Endodermal cell (in vitro differentiated cells): ENCODE measurements at regions not wholly inside any gene's neighbourhood (a gene's known extent, or its start where the extent isn't known, plus 50 kb on each side); places are given as distances from the start of the nearest gene placed in this dataset.
"Not testable (repeated sequence)": the region's sequence is repeated elsewhere in the genome, so short reads cannot be mapped to it uniquely, and the experiment has no call there.

Source experiments
- DNase-seq: peaks from one replicate; pipeline ENCODE4 v3.0.0-alpha.2; 2017
- H3K27ac ChIP-seq: 2 replicates; pipeline ENCODE4 v1.5.1; 2013; ENCODE audit warnings: mild to moderate bottlenecking, low read depth, low read length, moderate library complexity
- H3K27me3 ChIP-seq: 2 replicates; pipeline ENCODE4 v1.6.1; 2013; ENCODE audit warnings: mild to moderate bottlenecking, low read length, moderate library complexity; ENCODE audit not compliant: insufficient read depth, control insufficient read depth, poor library complexity, severe bottlenecking
- H3K36me3 ChIP-seq: 2 replicates; pipeline ENCODE4 v1.7.0; 2013; ENCODE audit warnings: mild to moderate bottlenecking, low read length, moderate library complexity; ENCODE audit not compliant: control insufficient read depth, insufficient read depth
- H3K4me1 ChIP-seq: one replicate; pipeline ENCODE4 v1.7.0; 2013; ENCODE audit warnings: low read length; ENCODE audit not compliant: control insufficient read depth, insufficient read depth
- H3K4me3 ChIP-seq: 2 replicates; pipeline ENCODE4 v1.5.1; 2013; ENCODE audit warnings: mild to moderate bottlenecking, low read length, moderate library complexity
- H3K9ac ChIP-seq: 2 replicates; pipeline ENCODE4 v1.6.1; 2013; ENCODE audit warnings: mild to moderate bottlenecking, low read length, moderate library complexity; ENCODE audit not compliant: poor library complexity, severe bottlenecking; ENCODE audit errors: extremely low read depth
- H3K9me3 ChIP-seq: 2 replicates; pipeline ENCODE4 v1.6.1; 2013; ENCODE audit warnings: mild to moderate bottlenecking, low read length, moderate library complexity; ENCODE audit not compliant: control insufficient read depth
- H3K27ac Mint-ChIP-seq: 2 replicates; pipeline ENCODE4 v1.8.0; 2020; ENCODE audit warnings: mixed read lengths
- H3K27me3 Mint-ChIP-seq: 2 replicates; pipeline ENCODE4 v1.8.0; 2021; ENCODE audit warnings: mild to moderate bottlenecking, mixed read lengths; ENCODE audit not compliant: insufficient read depth
- H3K36me3 Mint-ChIP-seq: 2 replicates; pipeline ENCODE4 v1.8.0; 2020; ENCODE audit warnings: low read depth, mixed read lengths
- H3K4me1 Mint-ChIP-seq: 2 replicates; pipeline ENCODE4 v1.8.0; 2020; ENCODE audit warnings: mixed read lengths
- H3K4me3 Mint-ChIP-seq: 2 replicates; pipeline ENCODE4 v1.8.0; 2020; ENCODE audit warnings: mild to moderate bottlenecking, moderate library complexity, mixed read lengths
- H3K9me3 Mint-ChIP-seq: 2 replicates; pipeline ENCODE4 v1.8.0; 2020; ENCODE audit warnings: mild to moderate bottlenecking, mixed read lengths
- whole genome bisulfite sequencing, 2 experiments: methylation state at CpG; one replicate each; pipeline versions ENCODE4 v1.1.5 to v1.1.7; 2013; ENCODE audit warnings: missing lambda C conversion rate in 2 of 2, mixed read lengths in 1 of 2; ENCODE audit not compliant: insufficient coverage in 1 of 2, insufficient read length in 1 of 2; 5-methylcytosine and 5-hydroxymethylcytosine counted together
- TF ChIP-seq, protein P1 (sequence below): fragments of 200-600 bp; sonication (generic); conservative IDR thresholded peaks from 2 replicates; pipeline ENCODE4 v1.5.0; 2021; ENCODE audit warnings: antibody characterized with exemption, mild to moderate bottlenecking

DNA sequence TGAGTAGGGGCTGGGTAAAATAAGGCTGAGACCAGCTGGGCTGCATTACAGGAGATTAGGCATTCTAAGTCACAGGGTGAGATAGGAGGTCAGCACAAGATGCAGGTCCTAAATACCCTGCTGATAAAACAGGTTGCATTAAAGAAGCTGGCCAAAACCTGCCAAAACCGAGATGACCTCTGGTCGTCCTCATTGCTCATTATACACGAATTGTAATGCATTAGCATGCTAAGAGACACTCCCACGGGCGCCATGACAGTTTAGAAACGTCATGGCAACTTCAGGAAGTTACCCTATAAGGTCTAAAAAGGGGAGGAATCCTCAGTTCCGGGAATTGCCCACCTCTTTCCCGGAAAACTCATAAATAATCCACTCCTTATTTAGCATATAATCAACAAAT, 132.2 kb downstream of the ARL4C start:
- TF ChIP-seq, protein P1, sequence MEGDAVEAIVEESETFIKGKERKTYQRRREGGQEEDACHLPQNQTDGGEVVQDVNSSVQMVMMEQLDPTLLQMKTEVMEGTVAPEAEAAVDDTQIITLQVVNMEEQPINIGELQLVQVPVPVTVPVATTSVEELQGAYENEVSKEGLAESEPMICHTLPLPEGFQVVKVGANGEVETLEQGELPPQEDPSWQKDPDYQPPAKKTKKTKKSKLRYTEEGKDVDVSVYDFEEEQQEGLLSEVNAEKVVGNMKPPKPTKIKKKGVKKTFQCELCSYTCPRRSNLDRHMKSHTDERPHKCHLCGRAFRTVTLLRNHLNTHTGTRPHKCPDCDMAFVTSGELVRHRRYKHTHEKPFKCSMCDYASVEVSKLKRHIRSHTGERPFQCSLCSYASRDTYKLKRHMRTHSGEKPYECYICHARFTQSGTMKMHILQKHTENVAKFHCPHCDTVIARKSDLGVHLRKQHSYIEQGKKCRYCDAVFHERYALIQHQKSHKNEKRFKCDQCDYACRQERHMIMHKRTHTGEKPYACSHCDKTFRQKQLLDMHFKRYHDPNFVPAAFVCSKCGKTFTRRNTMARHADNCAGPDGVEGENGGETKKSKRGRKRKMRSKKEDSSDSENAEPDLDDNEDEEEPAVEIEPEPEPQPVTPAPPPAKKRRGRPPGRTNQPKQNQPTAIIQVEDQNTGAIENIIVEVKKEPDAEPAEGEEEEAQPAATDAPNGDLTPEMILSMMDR: no peak
- H3K4me3 Mint-ChIP-seq: no peak overlapping the region
- no peaks in the 10 kb centered on the region for H3K9me3 Mint-ChIP-seq
- no peaks in the 10 kb centered on the region for H3K36me3 Mint-ChIP-seq
- peaks cover 43% of the 10 kb centered on the region for H3K4me1 Mint-ChIP-seq
- DNase-seq: peak; percentile 62
- Histone ChIP-seq H3K9me3 (no peaks in the 10 kb centered on the region), H3K4me3 (no peak overlapping the region), H3K36me3 (no peaks in the 10 kb centered on the region), H3K4me1 (peaks cover 6% of the 10 kb centered on the region), H3K27ac (no peak overlapping the region), H3K27me3 (no peaks in the 10 kb centered on the region), H3K9ac (no peak overlapping the region)
- 75 to 85% methylated on average over 6 to 8 of the region's 8 CpGs for WGBS, 2 experiments
- peaks cover 2% of the 10 kb centered on the region for H3K27me3 Mint-ChIP-seq
- no peak overlapping the region for H3K27ac Mint-ChIP-seq

DNA sequence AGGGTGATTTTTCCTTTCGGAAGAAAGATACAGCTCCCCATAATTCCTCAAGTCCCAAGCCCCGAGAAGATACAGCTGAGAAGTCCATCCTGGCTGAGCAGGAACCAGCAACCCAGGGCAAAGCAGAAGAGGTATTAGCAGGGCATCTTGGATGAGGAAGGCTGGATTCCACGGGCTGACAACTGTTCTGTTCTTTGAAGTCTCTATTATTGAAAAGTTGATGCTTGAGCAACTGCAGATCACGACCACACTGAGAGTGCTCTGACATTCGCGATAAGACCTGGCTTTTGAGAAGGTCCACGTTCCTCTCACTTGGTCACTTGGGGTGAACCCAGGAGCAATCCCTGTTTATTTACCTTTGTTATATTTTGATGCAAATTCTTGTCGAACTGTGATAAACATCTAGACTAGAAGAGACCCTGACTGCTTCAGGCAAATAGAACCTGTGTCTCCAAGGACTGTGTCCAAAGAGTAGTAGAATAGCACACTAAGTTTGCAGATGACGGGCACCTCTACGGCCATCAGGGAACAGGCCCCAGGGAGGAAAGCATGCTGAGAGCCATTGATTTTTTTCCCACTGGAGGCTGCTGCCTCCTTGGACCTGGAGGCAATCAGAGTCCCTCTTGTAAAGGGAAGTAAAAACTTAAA, 133.1 kb downstream of the ARL4C start:
- Histone ChIP-seq H3K36me3 (no peaks in the 10 kb centered on the region), H3K4me1 (peaks cover 6% of the 10 kb centered on the region), H3K4me3 (peak overlapping the region; percentile 39), H3K9me3 (no peaks in the 10 kb centered on the region), H3K27ac (peak overlapping the region; percentile 87), H3K9ac (peak overlapping the region; percentile 55), H3K27me3 (no peaks in the 10 kb centered on the region)
- H3K4me1 Mint-ChIP-seq: peaks cover 43% of the 10 kb centered on the region
- TF ChIP-seq, protein P1: no peak
- 35 to 45% methylated on average over 9 to 10 of the region's 10 CpGs for WGBS, 2 experiments
- H3K4me3 Mint-ChIP-seq: no peak overlapping the region
- H3K9me3 Mint-ChIP-seq: peaks cover 9% of the 10 kb centered on the region
- H3K36me3 Mint-ChIP-seq: no peaks in the 10 kb centered on the region
- H3K27me3 Mint-ChIP-seq: peaks cover 2% of the 10 kb centered on the region
- peak overlapping the region; percentile 90 for H3K27ac Mint-ChIP-seq
- peak; percentile 67 for DNase-seq

DNA sequence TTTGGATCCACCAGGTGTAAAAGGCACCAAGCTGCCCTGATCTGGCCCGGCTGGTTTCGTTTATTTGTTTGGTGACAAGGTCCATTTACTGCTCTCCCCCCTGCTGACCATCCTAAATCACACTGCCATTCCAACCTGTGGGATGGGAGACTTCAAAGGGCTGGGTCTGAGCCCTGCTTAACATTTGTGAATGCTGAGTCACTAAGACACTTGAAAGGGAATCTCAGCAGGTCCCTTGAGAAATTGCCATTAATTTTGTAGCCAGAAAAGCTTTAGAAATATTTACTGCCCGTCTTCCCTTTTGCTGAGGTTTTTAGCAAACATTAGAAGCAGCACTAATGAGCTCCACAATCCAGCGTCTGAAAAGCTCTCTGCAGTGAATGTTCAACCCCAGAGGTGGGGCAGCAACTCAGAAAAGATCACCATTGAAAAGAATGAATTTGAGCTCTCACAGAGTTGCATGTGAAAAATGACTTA, 133.8 kb downstream of the ARL4C start:
- Mint-ChIP-seq H3K27me3 (peaks cover 2% of the 10 kb centered on the region), H3K9me3 (peaks cover 11% of the 10 kb centered on the region), H3K4me3 (peak overlapping the region; percentile 3), H3K4me1 (peaks cover 40% of the 10 kb centered on the region), H3K27ac (peak overlapping the region; percentile 90), H3K36me3 (no peaks in the 10 kb centered on the region)
- H3K27me3 ChIP-seq: no peaks in the 10 kb centered on the region
- H3K9ac ChIP-seq: peak overlapping the region; percentile 55
- peak; percentile 95 for DNase-seq
- 0 to 1% methylated on average over 2 to 4 of the region's 4 CpGs for WGBS, 2 experiments
- peak overlapping the region; percentile 39 for H3K4me3 ChIP-seq
- TF ChIP-seq, protein P1: no peak
- H3K4me1 ChIP-seq: peaks cover 6% of the 10 kb centered on the region
- H3K36me3 ChIP-seq: no peaks in the 10 kb centered on the region
- peak overlapping the region; percentile 87 for H3K27ac ChIP-seq
- no peaks in the 10 kb centered on the region for H3K9me3 ChIP-seq

DNA sequence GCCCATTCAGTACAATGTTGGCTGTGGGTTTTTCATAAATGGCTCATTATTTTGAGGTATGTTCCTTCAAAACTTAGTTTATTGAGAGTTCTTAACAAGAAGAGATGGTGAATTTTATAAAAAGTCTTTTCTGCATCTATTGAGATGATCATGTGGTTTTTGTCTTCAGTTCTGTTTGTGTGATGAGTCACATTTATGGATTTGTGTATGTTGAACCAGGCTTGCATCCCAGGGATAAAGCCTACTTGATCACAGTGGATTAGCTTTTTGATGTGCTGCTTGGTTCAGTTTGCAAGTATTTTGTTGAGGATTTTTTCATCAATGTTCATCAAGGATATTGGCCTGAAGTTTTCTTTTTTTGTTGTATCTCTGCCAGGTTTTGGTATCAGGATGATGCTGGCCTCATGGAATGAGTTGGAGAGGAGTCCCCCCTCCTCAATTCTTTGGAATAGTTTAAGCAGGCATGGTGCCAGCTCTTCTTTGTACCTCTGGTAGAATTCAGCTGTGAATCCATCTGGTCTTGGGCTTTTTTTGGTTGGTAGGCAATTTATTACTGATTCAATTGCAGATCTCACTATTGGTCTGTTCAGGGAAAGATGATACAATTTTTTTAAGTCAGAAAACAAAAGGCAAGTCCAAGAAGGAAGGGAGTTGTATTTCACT, 136.4 kb downstream of the ARL4C start:
- Mint-ChIP-seq H3K9me3 (peaks cover 11% of the 10 kb centered on the region), H3K4me1 (peaks cover 40% of the 10 kb centered on the region)
- not testable (repeated sequence) for DNase-seq, H3K27me3 Mint-ChIP-seq, H3K36me3 Mint-ChIP-seq, H3K4me3 ChIP-seq, H3K4me3 Mint-ChIP-seq, H3K4me1 ChIP-seq, H3K27ac Mint-ChIP-seq, H3K9me3 ChIP-seq, H3K27me3 ChIP-seq, H3K27ac ChIP-seq, H3K36me3 ChIP-seq, H3K9ac ChIP-seq
